Mesothelial cell of epicardium (in vitro differentiated cells): ENCODE measurements at regions not wholly inside any gene's neighbourhood (a gene's known extent, or its start where the extent isn't known, plus 50 kb on each side); places are given as distances from the start of the nearest gene placed in this dataset.
"Not testable (repeated sequence)": the region's sequence is repeated elsewhere in the genome, so short reads cannot be mapped to it uniquely, and the experiment has no call there.

Source experiments
- DNase-seq, 2 experiments: peaks; one replicate each; pipeline ENCODE4 v3.0.0; 2021; ENCODE audit warnings: low spot score in 2 of 2; ENCODE audit not compliant: unreplicated experiment in 2 of 2
- H3K27ac Mint-ChIP-seq: 2 replicates; pipeline ENCODE4 v1.8.0; 2021; ENCODE audit warnings: mixed read lengths
- H3K27me3 Mint-ChIP-seq: 2 replicates; pipeline ENCODE4 v1.8.0; 2021; ENCODE audit warnings: low read depth, mixed read lengths
- H3K36me3 Mint-ChIP-seq: 2 replicates; pipeline ENCODE4 v1.8.0; 2021; ENCODE audit warnings: mixed read lengths
- H3K4me1 Mint-ChIP-seq: 2 replicates; pipeline ENCODE4 v1.8.0; 2021; ENCODE audit warnings: mixed read lengths
- H3K4me3 Mint-ChIP-seq: 2 replicates; pipeline ENCODE4 v1.8.0; 2021; ENCODE audit warnings: mild to moderate bottlenecking, moderate library complexity, mixed read lengths
- H3K9me3 Mint-ChIP-seq: 2 replicates; pipeline ENCODE4 v1.8.0; 2021; ENCODE audit warnings: mixed read lengths
- CTCF ChIP-seq: fragments of 200-600 bp; sonication (generic); IDR thresholded peaks from one replicate; pipeline ENCODE4 v1.5.0; 2021; ENCODE audit warnings: antibody characterized with exemption; ENCODE audit not compliant: unreplicated experiment

- peaks cover 4% of the 10 kb centered on the region for H3K36me3 Mint-ChIP-seq
- no peak overlapping the region for H3K4me3 Mint-ChIP-seq
- peaks cover 20% of the 10 kb centered on the region for H3K4me1 Mint-ChIP-seq
- TF ChIP-seq CTCF = no peak
- no peak for DNase-seq
- no peak overlapping the region for H3K27ac Mint-ChIP-seq
- H3K9me3 Mint-ChIP-seq = peaks cover 7% of the 10 kb centered on the region
- H3K27me3 Mint-ChIP-seq = no peaks in the 10 kb centered on the region
These were observed 139.1 kb downstream of the AHR start for GRCh38 chr7:17437586-17437985.

GRCh38 chr7:17440025-17440784, 141.8 kb downstream of the AHR start:
- Mint-ChIP-seq H3K4me1 (peaks cover 14% of the 10 kb centered on the region), H3K9me3 (peaks cover 11% of the 10 kb centered on the region)
- H3K36me3 Mint-ChIP-seq, DNase-seq, H3K4me3 Mint-ChIP-seq, H3K27me3 Mint-ChIP-seq, H3K27ac Mint-ChIP-seq: not testable (repeated sequence)

GRCh38 chr7:17440831-17441230, 142.4 kb downstream of the AHR start:
- peaks cover 4% of the 10 kb centered on the region for H3K36me3 Mint-ChIP-seq
- H3K27ac Mint-ChIP-seq = no peak overlapping the region
- peaks cover 8% of the 10 kb centered on the region for H3K4me1 Mint-ChIP-seq
- DNase-seq = no peak
- TF ChIP-seq CTCF = no peak
- no peak overlapping the region for H3K4me3 Mint-ChIP-seq
- H3K27me3 Mint-ChIP-seq = no peaks in the 10 kb centered on the region
- peaks cover 15% of the 10 kb centered on the region for H3K9me3 Mint-ChIP-seq

- Mint-ChIP-seq H3K4me3 (no peak overlapping the region), H3K27me3 (no peaks in the 10 kb centered on the region), H3K9me3 (peaks cover 20% of the 10 kb centered on the region), H3K4me1 (peaks cover 4% of the 10 kb centered on the region), H3K27ac (no peak overlapping the region), H3K36me3 (peaks cover 7% of the 10 kb centered on the region)
- no peak for TF ChIP-seq CTCF
- no peak for DNase-seq
These were observed 143.1 kb downstream of the AHR start for GRCh38 chr7:17441557-17441956.

- no peak for TF ChIP-seq CTCF
- Mint-ChIP-seq H3K9me3 (peaks cover 45% of the 10 kb centered on the region), H3K27me3 (no peaks in the 10 kb centered on the region), H3K4me3 (no peak overlapping the region), H3K36me3 (peaks cover 20% of the 10 kb centered on the region), H3K4me1 (no peaks in the 10 kb centered on the region), H3K27ac (no peak overlapping the region)
- no peak for DNase-seq
These were observed 145.7 kb downstream of the AHR start for GRCh38 chr7:17444151-17444550.

- Mint-ChIP-seq H3K9me3 (peaks cover 45% of the 10 kb centered on the region), H3K27me3 (no peaks in the 10 kb centered on the region), H3K4me3 (no peak overlapping the region), H3K36me3 (peaks cover 20% of the 10 kb centered on the region), H3K4me1 (no peaks in the 10 kb centered on the region), H3K27ac (no peak overlapping the region)
- no peak for TF ChIP-seq CTCF
- no peak for DNase-seq
These were observed 146.2 kb downstream of the AHR start for GRCh38 chr7:17444673-17445072.
